Type B pancreatic cell (in vitro differentiated cells): ENCODE measurements at regions not wholly inside any gene's neighbourhood (a gene's known extent, or its start where the extent isn't known, plus 50 kb on each side); places are given as distances from the start of the nearest gene placed in this dataset.

Experiments
- DNase-seq: peaks from one replicate; pipeline ENCODE4 v3.0.0; 2021; ENCODE audit warnings: mixed read lengths; ENCODE audit not compliant: unreplicated experiment; ENCODE audit errors: extremely low spot score
- H3K27ac Mint-ChIP-seq: 2 replicates; pipeline ENCODE4 v1.8.0; 2021; ENCODE audit warnings: mild to moderate bottlenecking, mixed read lengths
- H3K27me3 Mint-ChIP-seq: 2 replicates; pipeline ENCODE4 v1.8.0; 2021; ENCODE audit warnings: mixed read lengths
- H3K36me3 Mint-ChIP-seq: 2 replicates; pipeline ENCODE4 v1.8.0; 2021; ENCODE audit warnings: mixed read lengths
- H3K4me1 Mint-ChIP-seq: one replicate; pipeline ENCODE4 v1.8.0; 2021; ENCODE audit warnings: mixed read lengths; ENCODE audit not compliant: unreplicated experiment
- H3K4me3 Mint-ChIP-seq: 2 replicates; pipeline ENCODE4 v1.8.0; 2021; ENCODE audit warnings: mild to moderate bottlenecking, mixed read lengths
- H3K9me3 Mint-ChIP-seq: 2 replicates; pipeline ENCODE4 v1.8.0; 2021; ENCODE audit warnings: mixed read lengths
- CTCF ChIP-seq: fragments of 200-600 bp; sonication (generic); conservative IDR thresholded peaks from 2 replicates; pipeline ENCODE4 v1.5.0; 2021; ENCODE audit warnings: antibody characterized with exemption, mild to moderate bottlenecking

GRCh38 chr11:119905162-119905561, 176.2 kb upstream of the NECTIN1 start:
- no peak overlapping the region for H3K4me3 Mint-ChIP-seq
- H3K4me1 Mint-ChIP-seq: peaks cover 30% of the 10 kb centered on the region
- no peaks in the 10 kb centered on the region for H3K9me3 Mint-ChIP-seq
- H3K27ac Mint-ChIP-seq: peak overlapping the region; percentile 6
- DNase-seq: no peak
- peaks cover 10% of the 10 kb centered on the region for H3K27me3 Mint-ChIP-seq
- no peaks in the 10 kb centered on the region for H3K36me3 Mint-ChIP-seq
- TF ChIP-seq CTCF: no peak

GRCh38 chr11:119904531-119905035, 175.6 kb upstream of the NECTIN1 start:
- DNase-seq: no peak
- Mint-ChIP-seq H3K4me1 (peaks cover 28% of the 10 kb centered on the region), H3K27me3 (peaks cover 8% of the 10 kb centered on the region)

GRCh38 chr11:119903821-119904220, 174.8 kb upstream of the NECTIN1 start:
- Mint-ChIP-seq H3K27me3 (peaks cover 7% of the 10 kb centered on the region), H3K9me3 (no peaks in the 10 kb centered on the region), H3K27ac (no peak overlapping the region), H3K4me3 (no peak overlapping the region), H3K36me3 (no peaks in the 10 kb centered on the region), H3K4me1 (peaks cover 26% of the 10 kb centered on the region)
- TF ChIP-seq CTCF: no peak
- no peak for DNase-seq

More at GRCh38 chr11:119904531-119905035, 175.6 kb upstream of the NECTIN1 start:
- Mint-ChIP-seq H3K27ac (peak overlapping the region; percentile 6), H3K36me3 (no peaks in the 10 kb centered on the region), H3K9me3 (no peaks in the 10 kb centered on the region), H3K4me3 (peak overlapping the region; percentile 11)
- TF ChIP-seq CTCF: no peak

- H3K27me3 Mint-ChIP-seq: peaks cover 11% of the 10 kb centered on the region
- no peak overlapping the region for H3K27ac Mint-ChIP-seq
- TF ChIP-seq CTCF: no peak
- no peaks in the 10 kb centered on the region for H3K9me3 Mint-ChIP-seq
- no peak overlapping the region for H3K4me3 Mint-ChIP-seq
- peaks cover 24% of the 10 kb centered on the region for H3K4me1 Mint-ChIP-seq
- DNase-seq: no peak
- H3K36me3 Mint-ChIP-seq: no peaks in the 10 kb centered on the region
These were observed 174.4 kb upstream of the NECTIN1 start for GRCh38 chr11:119903389-119903788.

GRCh38 chr11:119902656-119903231, 173.7 kb upstream of the NECTIN1 start:
- H3K36me3 Mint-ChIP-seq: no peaks in the 10 kb centered on the region
- H3K4me1 Mint-ChIP-seq: peaks cover 18% of the 10 kb centered on the region
- no peak for TF ChIP-seq CTCF
- H3K27me3 Mint-ChIP-seq: peaks cover 9% of the 10 kb centered on the region
- no peaks in the 10 kb centered on the region for H3K9me3 Mint-ChIP-seq
- no peak overlapping the region for H3K27ac Mint-ChIP-seq
- no peak overlapping the region for H3K4me3 Mint-ChIP-seq
- DNase-seq: no peak
